SK-N-DZ (cell line): ENCODE measurements at regions not wholly inside any gene's neighbourhood (a gene's known extent, or its start where the extent isn't known, plus 50 kb on each side); places are given as distances from the start of the nearest gene placed in this dataset.
"Not testable (repeated sequence)": the region's sequence is repeated elsewhere in the genome, so short reads cannot be mapped to it uniquely, and the experiment has no call there.

Source experiments
- DNase-seq: peaks from one replicate; pipeline ENCODE4 v3.0.0-alpha.2; 2015; ENCODE audit warnings: low spot score

DNA sequence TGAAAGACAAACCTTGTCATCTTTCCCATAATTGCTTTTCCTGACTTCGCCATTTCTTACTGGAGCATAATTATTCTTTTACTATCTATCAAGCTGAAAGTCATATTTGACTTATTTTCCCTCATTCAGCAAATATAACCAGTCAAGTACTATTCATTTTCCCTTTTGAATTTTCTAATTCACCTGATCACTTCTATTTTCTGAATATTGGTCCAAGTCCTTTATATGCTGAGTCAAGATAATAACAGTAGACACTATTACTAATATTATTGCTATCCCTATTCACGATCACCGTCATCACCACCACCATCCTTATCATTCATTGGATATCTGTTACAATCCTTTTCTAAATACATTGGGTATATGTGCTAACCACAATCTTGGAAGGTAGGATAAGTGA lies 728.0 kb downstream of the NOVA1 start:
- no peak for DNase-seq

- DNase-seq = no peak
These were observed 729.1 kb downstream of the NOVA1 start for GRCh38 chr14:25868521-25869314.

DNA sequence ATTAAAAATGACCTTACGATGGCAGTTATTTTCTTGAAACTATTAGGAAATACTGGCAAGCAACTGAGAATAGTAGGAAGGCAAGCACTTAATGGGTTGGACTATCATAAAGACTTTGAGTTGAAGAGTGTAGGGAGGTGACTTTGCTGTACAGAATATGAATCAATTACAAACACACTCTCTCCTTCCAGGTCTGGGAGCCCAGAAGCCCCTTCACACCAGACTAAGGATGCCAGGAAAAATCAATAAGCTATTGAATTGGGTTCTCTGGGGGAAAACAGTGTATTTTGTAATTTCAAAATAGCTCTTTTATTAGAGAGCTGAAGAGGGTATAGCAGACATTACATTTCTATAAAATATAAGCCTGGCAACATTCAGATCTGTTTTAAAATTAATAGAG lies 736.4 kb downstream of the NOVA1 start:
- no peak for DNase-seq

DNA sequence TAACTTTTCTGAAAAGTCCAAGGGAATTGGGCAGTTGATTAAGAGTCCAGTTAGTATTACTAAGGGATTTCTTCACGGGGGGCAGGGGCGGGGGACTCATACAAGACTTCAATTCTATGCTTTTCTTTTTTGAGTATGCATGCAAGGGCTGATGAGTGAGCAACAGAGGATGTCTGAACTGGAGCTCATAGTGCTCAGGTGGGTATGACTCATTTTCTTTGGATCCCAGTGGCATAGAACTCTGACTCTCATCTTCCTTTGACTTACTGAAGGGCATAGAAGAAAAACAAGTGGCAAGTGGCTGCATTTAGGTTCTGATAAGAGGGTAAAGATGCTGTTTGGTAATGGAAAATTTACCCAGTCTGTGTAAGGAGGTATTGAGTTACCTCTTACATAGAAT lies 749.2 kb downstream of the NOVA1 start:
- DNase-seq = no peak

GRCh38 chr14:25846246-25846645 lies 751.6 kb downstream of the NOVA1 start:
- no peak for DNase-seq

GRCh38 chr14:25843481-25844470 lies 754.1 kb downstream of the NOVA1 start:
- no peak for DNase-seq

DNA sequence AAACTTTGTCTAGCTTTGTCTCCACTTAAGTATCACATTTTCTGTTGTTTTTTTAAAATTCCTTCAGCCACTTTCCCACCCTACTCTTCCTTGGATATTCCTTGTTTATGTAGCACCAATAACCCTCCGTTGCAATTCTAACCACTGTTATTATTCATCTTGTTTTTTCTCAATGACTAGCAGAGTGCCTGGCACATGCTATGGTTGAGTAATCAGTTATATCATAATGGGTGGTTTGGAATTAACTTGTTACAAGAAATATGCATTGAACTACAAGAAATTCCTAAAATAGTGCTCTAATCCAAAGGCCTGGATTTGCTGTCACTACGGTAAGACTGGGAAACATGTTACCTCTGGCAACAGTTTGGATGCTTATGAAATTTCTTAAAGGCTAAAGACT lies 756.6 kb downstream of the NOVA1 start:
- no peak for DNase-seq

DNA sequence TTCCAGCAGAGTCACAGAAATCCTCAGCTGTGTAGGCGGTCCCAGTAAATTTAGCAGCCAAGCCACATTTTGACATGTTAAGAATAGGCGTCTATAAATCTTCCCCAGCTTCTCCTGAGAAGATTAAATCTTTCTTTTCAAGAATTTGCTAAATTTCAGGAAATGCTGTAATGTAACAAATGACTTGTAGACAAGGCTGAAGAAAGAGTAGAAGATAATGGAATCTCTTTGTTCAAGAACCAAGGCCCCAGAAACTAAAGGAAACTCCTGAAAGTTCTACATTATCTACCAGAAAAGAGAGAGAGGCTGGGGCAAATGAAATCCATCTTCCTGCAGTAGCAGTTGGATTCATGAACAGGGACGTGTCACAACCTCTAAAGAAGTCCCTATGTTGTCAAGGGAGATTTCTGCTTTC lies 760.3 kb downstream of the NOVA1 start:
- DNase-seq = no peak

DNA sequence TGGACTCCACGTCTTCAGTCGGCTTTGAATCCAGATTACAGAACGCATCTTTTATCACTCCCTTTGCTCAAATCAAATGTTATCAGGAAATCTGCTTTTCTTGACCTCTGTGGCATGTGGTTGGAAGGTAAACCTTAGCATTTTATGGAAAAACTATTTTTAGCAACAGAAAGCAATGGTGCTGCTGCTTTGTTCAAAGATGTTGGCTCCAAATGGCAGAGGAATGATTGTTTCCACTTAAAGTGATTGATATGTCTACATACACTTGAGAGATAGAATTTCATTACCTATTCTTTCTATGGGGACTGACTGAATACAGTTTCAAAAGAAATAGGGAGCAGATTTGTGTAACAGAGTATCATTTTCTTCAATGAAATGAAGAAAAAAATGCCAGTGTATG lies 761.2 kb downstream of the NOVA1 start:
- no peak for DNase-seq

- peak; percentile 21 for DNase-seq
These were observed 764.3 kb downstream of the NOVA1 start for GRCh38 chr14:25833341-25834126.

DNA sequence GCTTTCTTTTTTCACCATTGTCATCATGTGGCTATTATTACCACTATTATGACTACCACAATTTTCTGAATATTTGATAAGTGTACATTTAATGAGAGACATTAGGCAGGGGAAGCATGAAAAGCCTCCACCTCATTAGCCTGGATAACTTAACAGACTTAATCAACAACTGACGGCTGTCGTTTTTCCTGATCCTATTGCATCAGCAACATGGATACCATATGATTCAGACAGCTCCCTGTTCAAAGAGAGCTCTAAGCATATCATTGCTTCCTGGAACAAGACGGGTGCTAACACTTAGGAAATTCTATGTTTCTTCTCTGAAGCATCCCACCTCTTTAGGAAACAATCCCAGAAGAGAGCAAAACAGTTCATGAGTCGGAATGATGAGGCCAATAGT lies 765.2 kb downstream of the NOVA1 start:
- DNase-seq = no peak

DNA sequence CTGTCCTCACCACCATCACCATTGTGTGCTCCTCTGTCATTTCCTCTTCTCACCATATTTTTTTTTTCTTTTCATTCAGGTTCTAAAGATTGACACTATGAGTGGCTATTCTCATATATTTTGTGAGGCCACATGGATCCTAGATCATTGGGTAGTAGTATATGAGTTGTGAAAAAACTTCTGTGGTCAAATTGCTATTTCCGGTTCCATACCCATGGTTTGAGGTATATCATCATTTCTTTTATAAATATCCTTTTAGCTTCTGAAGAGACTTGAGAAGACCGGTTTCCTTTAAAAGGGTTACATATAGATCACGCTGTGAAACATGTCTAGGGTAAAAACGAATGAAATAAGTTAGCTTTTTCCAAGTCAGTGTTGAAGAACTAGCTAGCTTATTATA lies 769.3 kb downstream of the NOVA1 start:
- no peak for DNase-seq

DNA sequence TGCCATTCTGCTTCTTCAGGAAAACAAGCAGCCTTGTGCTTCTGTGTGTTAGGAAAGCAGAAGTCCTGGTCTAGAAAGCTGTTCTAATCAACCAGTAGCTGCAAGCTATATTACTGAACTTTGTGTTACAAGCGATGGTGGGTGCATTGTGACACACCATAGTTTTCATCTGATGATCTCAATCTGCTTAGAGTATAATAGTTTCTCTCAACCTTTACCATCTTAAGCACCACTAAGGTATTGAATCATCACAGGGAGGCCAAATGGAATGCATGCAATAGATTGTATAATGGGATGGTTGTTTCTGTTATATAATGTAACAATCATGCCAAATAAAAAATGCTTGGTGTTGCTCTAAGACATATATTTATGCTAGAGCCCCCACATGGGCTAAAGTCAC lies 771.7 kb downstream of the NOVA1 start:
- no peak for DNase-seq

DNA sequence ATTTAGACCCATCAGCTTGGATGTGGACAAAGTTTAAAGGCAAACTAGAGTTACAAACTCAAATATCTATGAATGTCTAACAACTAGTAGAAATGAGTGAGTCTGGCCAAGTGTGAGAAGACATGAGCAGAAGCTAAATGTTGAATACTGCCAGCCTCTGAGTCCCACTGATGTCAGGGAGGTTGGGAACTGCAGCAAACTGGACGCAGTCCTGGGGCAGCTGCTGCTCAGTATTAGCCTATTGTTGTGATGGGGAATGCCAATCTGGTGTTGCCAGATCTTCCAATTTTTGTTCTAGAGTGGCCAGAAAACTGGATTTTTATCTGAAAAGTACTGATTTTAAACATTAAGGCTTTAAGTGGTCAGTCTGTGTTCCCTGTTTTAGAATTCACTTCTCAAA lies 770.4 kb upstream of the STXBP6 start:
- DNase-seq = no peak

GRCh38 chr14:25814622-25815021 lies 764.7 kb upstream of the STXBP6 start:
- DNase-seq = not testable (repeated sequence)

- DNase-seq = no peak
These were observed 753.6 kb upstream of the STXBP6 start for GRCh38 chr14:25803386-25804018.

DNA sequence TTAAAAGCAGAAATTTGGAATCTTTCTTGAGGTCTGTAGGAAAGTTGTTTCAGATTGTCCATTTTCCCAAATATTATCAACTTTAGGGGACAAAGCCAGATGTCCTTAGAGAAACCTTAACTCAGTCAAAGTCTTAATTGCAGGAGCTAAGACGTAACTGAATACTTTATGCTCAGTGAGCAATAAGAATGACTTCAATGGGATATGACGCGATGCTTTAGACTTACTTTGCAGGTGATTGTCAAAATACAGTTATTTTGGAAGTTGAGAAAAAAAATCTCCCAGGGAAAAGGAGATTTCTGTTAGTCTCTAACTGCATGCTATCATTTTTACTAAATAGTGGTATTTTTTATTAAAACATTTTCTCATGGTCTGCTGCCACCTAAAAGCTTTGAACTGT lies 750.9 kb upstream of the STXBP6 start:
- no peak for DNase-seq

DNA sequence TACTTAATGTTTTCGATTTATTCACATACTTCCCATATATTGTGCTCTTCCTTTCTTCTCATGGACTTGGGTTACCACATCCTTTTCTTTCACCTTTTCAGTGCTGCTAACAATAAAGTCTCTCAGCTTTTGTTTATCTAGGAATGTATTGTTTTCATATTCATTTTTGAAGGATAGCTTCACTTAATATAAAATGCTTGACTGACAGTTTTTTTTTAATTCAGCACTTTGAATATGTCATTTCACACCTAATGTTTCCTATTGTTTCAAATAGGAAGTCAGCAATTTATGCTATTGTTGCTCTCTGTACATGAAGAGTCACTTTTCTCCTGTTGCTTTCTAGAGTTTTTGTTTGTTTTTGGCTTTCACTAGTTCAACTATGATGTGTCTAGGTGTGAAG lies 738.3 kb upstream of the STXBP6 start:
- no peak for DNase-seq

DNA sequence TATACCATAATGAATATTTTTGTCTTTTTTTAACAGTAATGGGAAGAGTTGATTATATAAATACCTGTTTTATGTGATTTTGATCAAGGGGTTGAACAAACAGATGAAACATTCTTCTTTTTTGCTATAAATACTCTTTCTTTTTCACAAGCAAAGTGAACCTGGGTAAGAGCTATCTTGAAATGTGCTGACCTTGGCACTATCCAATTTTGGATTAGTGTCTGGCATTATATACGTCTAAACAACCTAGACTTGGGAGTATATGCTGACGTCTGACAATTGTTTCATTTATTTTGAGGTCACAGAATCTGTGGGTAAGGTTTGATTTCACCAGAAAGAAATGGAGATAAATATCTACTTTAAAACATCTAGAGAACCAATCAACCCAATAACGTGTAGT lies 716.0 kb upstream of the STXBP6 start:
- no peak for DNase-seq

GRCh38 chr14:25759920-25760655 lies 710.1 kb upstream of the STXBP6 start:
- DNase-seq = no peak

DNA sequence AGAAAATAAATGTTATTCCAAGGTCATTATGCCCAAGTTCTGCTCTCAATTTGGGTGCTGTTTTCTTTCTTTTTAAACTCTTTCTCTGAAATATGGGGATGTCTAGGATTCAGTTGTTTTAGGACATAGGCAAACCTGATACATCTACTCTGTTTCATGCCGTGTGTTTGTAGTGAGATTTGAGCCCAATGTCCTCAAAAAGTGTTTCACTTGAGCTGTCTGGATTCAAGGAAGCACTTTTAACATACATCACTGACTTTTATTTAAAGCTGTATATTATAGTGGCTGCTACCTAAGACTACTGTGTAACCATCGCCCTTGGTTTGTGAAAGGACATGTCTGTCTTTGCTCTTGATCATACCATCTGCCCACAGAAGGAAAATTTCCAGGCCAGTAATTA lies 709.3 kb upstream of the STXBP6 start:
- no peak for DNase-seq
